ENCODE measurements at regions not wholly inside any gene's neighbourhood (a gene's known extent, or its start where the extent isn't known, plus 50 kb on each side); places are given as distances from the start of the nearest gene placed in this dataset.

DNA sequence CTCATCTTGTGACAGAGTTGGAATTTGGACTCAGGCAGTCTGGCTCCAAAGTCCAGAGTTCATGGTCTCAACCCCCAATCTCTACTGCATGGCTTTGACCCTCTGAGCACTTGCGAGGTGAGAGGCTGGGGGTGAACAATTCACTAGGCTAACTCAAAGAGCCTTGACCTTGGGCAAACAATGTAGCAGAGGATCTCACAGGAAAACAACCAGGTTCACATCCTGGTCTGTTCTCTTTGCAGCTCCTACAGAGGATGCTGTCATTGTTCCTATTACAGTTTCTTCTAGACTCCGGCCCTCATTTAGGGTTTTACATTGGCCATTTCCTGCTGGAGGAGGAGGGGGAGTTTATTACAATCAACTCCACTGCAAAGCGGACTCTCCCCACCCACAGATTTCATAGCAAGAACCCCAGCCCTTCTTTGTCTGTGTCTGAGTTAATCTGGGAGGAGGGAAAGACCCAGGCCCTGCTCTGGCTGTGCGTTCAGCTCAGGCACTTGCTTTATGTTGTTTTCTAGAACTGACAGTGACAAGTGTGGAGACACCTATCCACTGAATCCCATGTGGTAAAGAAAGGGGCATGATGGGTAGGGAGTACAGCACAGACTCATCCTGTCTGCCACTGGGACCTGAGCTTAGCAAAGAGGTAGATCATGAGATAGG is 101.6 kb downstream of the LBH start:
- Histone ChIP-seq H3K27me3 (ENCODE audit: low read depth) (no peaks in the 10 kb centered on the region), H3K4me3 (no peak overlapping the region), H3K9me3 (replicated peaks) (no peaks in the 10 kb centered on the region), H3K27ac (replicated peaks) (no peak overlapping the region), H3K4me1 (peaks cover 45% of the 10 kb centered on the region), H3K36me3 (no peaks in the 10 kb centered on the region)
- TF ChIP-seq, protein P1, sequence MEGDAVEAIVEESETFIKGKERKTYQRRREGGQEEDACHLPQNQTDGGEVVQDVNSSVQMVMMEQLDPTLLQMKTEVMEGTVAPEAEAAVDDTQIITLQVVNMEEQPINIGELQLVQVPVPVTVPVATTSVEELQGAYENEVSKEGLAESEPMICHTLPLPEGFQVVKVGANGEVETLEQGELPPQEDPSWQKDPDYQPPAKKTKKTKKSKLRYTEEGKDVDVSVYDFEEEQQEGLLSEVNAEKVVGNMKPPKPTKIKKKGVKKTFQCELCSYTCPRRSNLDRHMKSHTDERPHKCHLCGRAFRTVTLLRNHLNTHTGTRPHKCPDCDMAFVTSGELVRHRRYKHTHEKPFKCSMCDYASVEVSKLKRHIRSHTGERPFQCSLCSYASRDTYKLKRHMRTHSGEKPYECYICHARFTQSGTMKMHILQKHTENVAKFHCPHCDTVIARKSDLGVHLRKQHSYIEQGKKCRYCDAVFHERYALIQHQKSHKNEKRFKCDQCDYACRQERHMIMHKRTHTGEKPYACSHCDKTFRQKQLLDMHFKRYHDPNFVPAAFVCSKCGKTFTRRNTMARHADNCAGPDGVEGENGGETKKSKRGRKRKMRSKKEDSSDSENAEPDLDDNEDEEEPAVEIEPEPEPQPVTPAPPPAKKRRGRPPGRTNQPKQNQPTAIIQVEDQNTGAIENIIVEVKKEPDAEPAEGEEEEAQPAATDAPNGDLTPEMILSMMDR (IDR thresholded peaks at IDR 0.05; ENCODE audit: borderline replicate concordance) = no peak
- intact Hi-C loops (cut with micrococcal nuclease) = no loop called here
- DNase-seq = no peak

DNA sequence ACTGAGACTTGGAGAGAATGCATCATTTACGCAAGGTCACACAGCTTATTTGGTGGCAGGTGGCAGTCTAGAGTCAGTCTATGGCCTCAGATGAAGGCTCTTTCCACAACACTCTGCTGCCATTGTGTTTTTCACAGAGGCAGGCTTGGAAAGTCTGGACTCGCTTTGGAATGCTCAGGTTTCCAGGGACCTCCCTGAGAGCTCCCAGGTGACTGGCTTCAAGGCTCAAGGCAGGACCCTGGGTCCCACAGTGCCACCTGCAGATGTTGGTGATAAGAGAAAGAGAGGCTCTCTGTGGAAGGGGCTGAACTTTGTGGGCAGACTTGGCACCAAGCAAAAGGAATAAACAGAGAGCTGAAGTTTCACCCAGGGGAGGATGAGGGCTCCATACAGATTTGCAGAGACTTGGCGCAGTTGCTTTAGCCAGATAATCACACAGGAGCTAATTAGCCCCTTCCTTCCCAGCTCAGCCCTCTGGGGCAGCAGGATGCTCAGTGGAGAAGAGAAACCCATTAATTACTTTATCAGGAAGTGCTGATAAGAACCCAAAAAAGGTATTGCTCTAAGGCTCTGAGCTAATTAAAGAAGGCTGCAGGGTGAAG is 103.5 kb downstream of the LBH start:
- no peaks in the 10 kb centered on the region for H3K27me3 ChIP-seq (ENCODE audit: low read depth)
- TF ChIP-seq, protein P1 (IDR thresholded peaks at IDR 0.05; ENCODE audit: borderline replicate concordance) = peak; percentile 45
- intact Hi-C loops (cut with micrococcal nuclease) = no loop called here

DNA sequence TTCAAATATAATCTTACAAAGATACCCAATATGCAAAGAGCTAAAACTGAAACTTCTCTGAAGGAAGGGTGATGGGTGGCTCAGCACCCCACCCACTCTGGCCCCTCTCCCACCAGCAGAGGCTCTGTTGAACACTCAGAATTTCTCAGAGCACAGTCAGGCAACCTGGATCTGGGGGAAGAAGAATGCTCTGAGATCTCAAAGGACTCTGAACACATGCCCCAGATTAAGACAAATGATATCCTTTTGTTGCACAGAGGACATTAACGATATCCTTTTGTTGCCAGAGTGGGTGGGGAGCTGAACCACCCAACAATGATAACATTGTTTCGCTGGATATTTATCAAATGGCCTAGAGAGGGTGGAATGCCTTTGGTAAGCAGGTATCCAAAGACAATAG is 104.8 kb downstream of the LBH start:
- TF ChIP-seq, protein P1 (IDR thresholded peaks at IDR 0.05; ENCODE audit: borderline replicate concordance) = no peak
- no peak overlapping the region for H3K4me3 ChIP-seq
- intact Hi-C loops (cut with micrococcal nuclease) = no loop called here
- DNase-seq = no peak
- H3K27me3 ChIP-seq (ENCODE audit: low read depth) = no peaks in the 10 kb centered on the region
- no peaks in the 10 kb centered on the region for H3K36me3 ChIP-seq
- no peaks in the 10 kb centered on the region for H3K9me3 ChIP-seq (replicated peaks)
- H3K27ac ChIP-seq (replicated peaks) = peak overlapping the region; percentile 59
- H3K4me1 ChIP-seq = peaks cover 45% of the 10 kb centered on the region

More for the DNA sequence above, 103.5 kb downstream of the LBH start:
- no peak for DNase-seq
- Histone ChIP-seq H3K27ac (replicated peaks) (peak overlapping the region; percentile 59), H3K36me3 (no peaks in the 10 kb centered on the region), H3K9me3 (replicated peaks) (no peaks in the 10 kb centered on the region), H3K4me3 (no peak overlapping the region), H3K4me1 (peaks cover 45% of the 10 kb centered on the region)

DNA sequence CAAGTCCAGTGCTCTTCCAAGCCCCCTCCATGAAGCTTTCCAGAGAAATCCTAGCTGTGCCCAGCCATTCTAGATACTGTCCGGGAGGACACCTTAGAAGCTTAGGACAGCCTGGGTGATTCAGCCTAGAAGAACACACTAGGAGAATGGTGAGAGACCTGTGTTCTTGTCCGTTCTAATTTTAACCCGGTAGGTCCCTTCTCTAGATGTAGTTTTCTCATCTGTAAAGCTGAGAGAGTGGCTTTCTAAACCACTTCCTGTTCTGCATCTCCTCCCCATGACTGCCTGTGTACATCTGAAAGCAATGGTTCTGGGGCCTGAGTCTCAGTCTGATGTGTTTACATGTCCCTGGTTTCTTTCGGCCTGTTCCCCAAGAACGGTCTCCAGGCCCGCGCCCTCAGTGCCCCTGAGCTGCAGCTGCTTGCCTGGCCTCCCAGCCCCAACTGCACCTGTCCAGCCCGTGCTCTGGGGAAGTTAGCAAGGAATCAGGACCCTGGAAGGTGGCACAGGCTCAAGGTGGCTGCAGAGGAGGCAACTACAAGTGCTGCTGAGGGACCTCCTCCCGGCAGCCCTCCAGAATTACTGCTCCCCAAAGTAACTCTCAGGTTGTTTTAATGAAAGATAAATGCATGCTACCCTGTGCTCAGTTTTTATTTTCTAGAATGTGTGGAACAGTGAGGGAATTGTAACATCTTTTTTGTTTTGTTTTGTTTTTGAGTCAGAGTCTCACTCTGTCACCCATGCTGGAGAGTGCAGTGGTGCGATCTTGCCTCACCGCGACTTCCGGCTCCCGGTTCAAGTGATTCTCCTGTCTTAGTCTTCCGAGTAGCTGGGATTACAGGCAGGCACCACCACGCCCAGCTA is 105.9 kb downstream of the LBH start:
- intact Hi-C loops (cut with micrococcal nuclease) = no loop called here
- no peak for DNase-seq
- H3K36me3 ChIP-seq = no peaks in the 10 kb centered on the region
- H3K27ac ChIP-seq (replicated peaks) = peak overlapping the region; percentile 59
- TF ChIP-seq, protein P1 (IDR thresholded peaks at IDR 0.05; ENCODE audit: borderline replicate concordance) = no peak
- no peak overlapping the region for H3K4me3 ChIP-seq
- no peaks in the 10 kb centered on the region for H3K9me3 ChIP-seq (replicated peaks)
- H3K27me3 ChIP-seq (ENCODE audit: low read depth) = no peaks in the 10 kb centered on the region
- H3K4me1 ChIP-seq = peaks cover 45% of the 10 kb centered on the region

DNA sequence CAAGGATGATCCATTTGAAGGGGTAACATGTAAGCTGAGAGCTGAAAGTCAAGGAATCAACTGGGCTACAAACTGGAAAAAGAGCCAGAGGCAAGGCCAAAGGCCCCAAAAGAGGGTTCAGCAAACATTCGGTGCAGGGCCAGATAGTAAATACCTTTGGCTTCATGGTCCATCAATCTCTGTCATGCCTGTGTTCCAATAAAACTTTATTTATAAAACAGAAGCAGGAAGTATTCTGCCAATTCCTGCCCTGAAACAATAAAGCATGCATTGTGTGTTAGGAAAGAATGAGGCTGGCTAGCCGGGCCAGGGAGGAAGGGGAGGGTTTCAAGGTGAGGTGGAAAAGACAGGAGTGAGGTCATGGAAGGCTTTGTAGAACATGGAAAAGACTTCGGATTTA is 107.1 kb downstream of the LBH start:
- intact Hi-C loops (cut with micrococcal nuclease) = no loop called here
- H3K4me3 ChIP-seq = no peak overlapping the region
- peaks cover 39% of the 10 kb centered on the region for H3K4me1 ChIP-seq
- peaks cover 6% of the 10 kb centered on the region for H3K9me3 ChIP-seq (replicated peaks)
- H3K36me3 ChIP-seq = no peaks in the 10 kb centered on the region
- no peak overlapping the region for H3K27ac ChIP-seq (replicated peaks)
- H3K27me3 ChIP-seq (ENCODE audit: low read depth) = no peaks in the 10 kb centered on the region
- TF ChIP-seq, protein P1 (IDR thresholded peaks at IDR 0.05; ENCODE audit: borderline replicate concordance) = no peak
- DNase-seq = no peak

Data from left ventricle myocardium inferior (tissue), 1 donor.